ENCODE measurements at regions not wholly inside any gene's neighbourhood (a gene's known extent, or its start where the extent isn't known, plus 50 kb on each side); places are given as distances from the start of the nearest gene placed in this dataset.

- no peak overlapping the region for H3K27ac ChIP-seq (ENCODE audit: extremely low read depth, low read depth, low read length)
- no peaks in the 10 kb centered on the region for H3K9me3 ChIP-seq (ENCODE audit: control insufficient read depth, insufficient read depth, low read depth, low read length)
- H3K4me1 ChIP-seq (ENCODE audit: control insufficient read depth, insufficient read depth, low read length), result no peaks in the 10 kb centered on the region
- TF ChIP-seq, protein P1, sequence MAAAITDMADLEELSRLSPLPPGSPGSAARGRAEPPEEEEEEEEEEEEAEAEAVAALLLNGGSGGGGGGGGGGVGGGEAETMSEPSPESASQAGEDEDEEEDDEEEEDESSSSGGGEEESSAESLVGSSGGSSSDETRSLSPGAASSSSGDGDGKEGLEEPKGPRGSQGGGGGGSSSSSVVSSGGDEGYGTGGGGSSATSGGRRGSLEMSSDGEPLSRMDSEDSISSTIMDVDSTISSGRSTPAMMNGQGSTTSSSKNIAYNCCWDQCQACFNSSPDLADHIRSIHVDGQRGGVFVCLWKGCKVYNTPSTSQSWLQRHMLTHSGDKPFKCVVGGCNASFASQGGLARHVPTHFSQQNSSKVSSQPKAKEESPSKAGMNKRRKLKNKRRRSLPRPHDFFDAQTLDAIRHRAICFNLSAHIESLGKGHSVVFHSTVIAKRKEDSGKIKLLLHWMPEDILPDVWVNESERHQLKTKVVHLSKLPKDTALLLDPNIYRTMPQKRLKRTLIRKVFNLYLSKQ (tag by site-specific recombination; IDR thresholded peaks at IDR 0.05; ENCODE audit: borderline replicate concordance), result no peak
- TF ChIP-seq ZNF561 (tag by site-specific recombination; IDR thresholded peaks at IDR 0.05; ENCODE audit: borderline replicate concordance) (no peak), GFI1B (tag by site-specific recombination; IDR thresholded peaks at IDR 0.05) (no peak), ZBTB44 (tag by site-specific recombination; IDR thresholded peaks at IDR 0.05) (no peak), KLF17 (tag by site-specific recombination; IDR thresholded peaks at IDR 0.05) (no peak), FEZF1 (tag by site-specific recombination; IDR thresholded peaks at IDR 0.05) (no peak), ZNF449 (tag by site-specific recombination; IDR thresholded peaks at IDR 0.05) (no peak), TCF7L2 (IDR thresholded peaks at IDR 0.05; ENCODE audit: borderline replicate concordance, low read depth, low read length) (no peak), ZNF660 (tag by site-specific recombination; IDR thresholded peaks at IDR 0.05) (no peak), SALL2 (tag by site-specific recombination; IDR thresholded peaks at IDR 0.05; ENCODE audit: borderline replicate concordance) (no peak), ZNF175 (tag by site-specific recombination; IDR thresholded peaks at IDR 0.05) (no peak), ZNF23 (tag by site-specific recombination; IDR thresholded peaks at IDR 0.05; ENCODE audit: borderline replicate concordance) (no peak), ZNF629 (tag by site-specific recombination; IDR thresholded peaks at IDR 0.05) (no peak), ZNF24 (tag by site-specific recombination; IDR thresholded peaks at IDR 0.05) (no peak), ZNF670 (tag by site-specific recombination; IDR thresholded peaks at IDR 0.05; ENCODE audit: low read depth) (no peak), WT1 (tag by site-specific recombination; IDR thresholded peaks at IDR 0.05) (no peak), ZNF621 (tag by site-specific recombination; IDR thresholded peaks at IDR 0.05) (no peak), ZNF211 (tag by site-specific recombination; IDR thresholded peaks at IDR 0.05; ENCODE audit: low read depth) (no peak)
- ChIA-PET CTCF (interaction anchor here (0.6 to 1.8 kb wide), 10 partner anchors 12 to 948 kb away, joined by 3 to 6 read pairs (median 4); no protein-coding TSS in a partner anchor), POLR2A (no interaction called here)
- no peak overlapping the region for H3K4me3 ChIP-seq (ENCODE audit: low read depth, low read length)
- H3K36me3 ChIP-seq (ENCODE audit: control insufficient read depth in 2 of 2, insufficient read depth in 1 of 2, low read length in 2 of 2), result no peaks in the 10 kb centered on the region
These were observed 73.1 kb downstream of the ATP6V1G3 start for GRCh38 chr1:198467342-198467741.

- no peaks in the 10 kb centered on the region for H3K9me3 ChIP-seq (ENCODE audit: control insufficient read depth, insufficient read depth, low read depth, low read length)
- H3K4me1 ChIP-seq (ENCODE audit: control insufficient read depth, insufficient read depth, low read length), result no peaks in the 10 kb centered on the region
- CTCF ChIA-PET, result interaction anchor here (0.6 to 1.8 kb wide), 19 partner anchors 9 to 1215 kb away, joined by 3 to 6 read pairs (median 3); no protein-coding TSS in a partner anchor
- POLR2A ChIA-PET, result no interaction called here
- no peak overlapping the region for H3K27ac ChIP-seq (ENCODE audit: extremely low read depth, low read depth, low read length)
- no peak overlapping the region for H3K4me3 ChIP-seq (ENCODE audit: low read depth, low read length)
- no peaks in the 10 kb centered on the region for H3K36me3 ChIP-seq (ENCODE audit: control insufficient read depth in 2 of 2, insufficient read depth in 1 of 2, low read length in 2 of 2)
- TF ChIP-seq SP2 (tag by site-specific recombination; IDR thresholded peaks at IDR 0.05) (no peak), CTCF (tag by site-specific recombination; IDR thresholded peaks at IDR 0.05) (0 out of 2 replicates have a peak, but pooled peaks have one; percentile 21), ZNF488 (tag by site-specific recombination; IDR thresholded peaks at IDR 0.05) (no peak), ZNF596 (tag by site-specific recombination; IDR thresholded peaks at IDR 0.05) (no peak), ZNF530 (tag by site-specific recombination; IDR thresholded peaks at IDR 0.05; ENCODE audit: low read depth) (no peak)
- TF ChIP-seq, protein P2, sequence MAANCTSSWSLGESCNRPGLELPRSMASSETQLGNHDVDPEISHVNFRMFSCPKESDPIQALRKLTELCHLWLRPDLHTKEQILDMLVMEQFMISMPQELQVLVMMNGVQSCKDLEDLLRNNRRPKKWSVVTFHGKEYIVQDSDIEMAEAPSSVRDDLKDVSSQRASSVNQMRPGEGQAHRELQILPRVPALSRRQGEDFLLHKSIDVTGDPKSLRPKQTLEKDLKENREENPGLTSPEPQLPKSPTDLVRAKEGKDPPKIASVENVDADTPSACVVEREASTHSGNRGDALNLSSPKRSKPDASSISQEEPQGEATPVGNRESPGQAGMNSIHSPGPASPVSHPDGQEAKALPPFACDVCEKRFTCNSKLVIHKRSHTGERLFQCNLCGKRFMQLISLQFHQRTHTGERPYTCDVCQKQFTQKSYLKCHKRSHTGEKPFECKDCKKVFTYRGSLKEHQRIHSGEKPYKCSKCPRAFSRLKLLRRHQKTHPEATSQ (tag by site-specific recombination; IDR thresholded peaks at IDR 0.05), result no peak
These were observed 75.0 kb downstream of the ATP6V1G3 start for GRCh38 chr1:198465201-198466144.
